Gastrocnemius medialis (tissue), 4 donors: ENCODE measurements at regions not wholly inside any gene's neighbourhood (a gene's known extent, or its start where the extent isn't known, plus 50 kb on each side); places are given as distances from the start of the nearest gene placed in this dataset.

Experiments
- ATAC-seq, 2 donors: fragments of 150-250 bp; one replicate each; pipeline ENCODE4 v1.9.1; 2016
- DNase-seq, 2 donors: peaks; one replicate each; pipeline ENCODE4 v3.0.0-alpha.2; 2019
- H3K27ac ChIP-seq, 4 donors: fragments of 200-600 bp; sonication (generic); 1 replicate in 1 of 4; 2 replicates in 3 of 4; pipeline ENCODE4 v1.5.1; 2016 to 2018; ENCODE audit warnings: mild to moderate bottlenecking in 2 of 4, moderate library complexity in 1 of 4
- H3K27me3 ChIP-seq, 3 donors: fragments of 200-600 bp; sonication (generic) in 2 of 3; 1 replicate in 1 of 3; 2 replicates in 2 of 3; pipeline versions ENCODE4 v1.5.1 to v1.6.0; 2016 to 2019; ENCODE audit warnings: mild to moderate bottlenecking in 1 of 3, moderate library complexity in 1 of 3
- H3K36me3 ChIP-seq, 2 donors: fragments of 200-600 bp; sonication (generic) in 1 of 2; one replicate each; pipeline ENCODE4 v1.5.1; 2017 to 2018
- H3K4me1 ChIP-seq, 2 donors: fragments of 200-600 bp; sonication (generic) in 1 of 2; one replicate each; pipeline ENCODE4 v1.5.1; 2016 to 2017; ENCODE audit warnings: mild to moderate bottlenecking in 2 of 2
- H3K4me3 ChIP-seq, 4 donors: fragments of 200-600 bp; sonication (generic) in 3 of 4; 1 replicate in 1 of 4; 2 replicates in 3 of 4; pipeline ENCODE4 v1.5.1; 2016 to 2019; ENCODE audit warnings: mild to moderate bottlenecking in 2 of 4
- H3K9me3 ChIP-seq, 3 donors: fragments of 200-600 bp; sonication (generic) in 2 of 3; 1 replicate in 1 of 3; 2 replicates in 2 of 3; pipeline ENCODE4 v1.5.1; 2016 to 2019
- CTCF ChIP-seq, 5 experiments: fragments of 450-650 bp in 3 of 5; fragments of 200-600 bp in 2 of 5; sonication (generic) in 2 of 5; IDR thresholded peaks in 4 of 5; conservative IDR thresholded peaks in 1 of 5; 1 replicate in 4 of 5; 2 replicates in 1 of 5; pipeline ENCODE4 v1.5.1; 2016 to 2019; ENCODE audit warnings: antibody characterized with exemption in 5 of 5, mild to moderate bottlenecking in 3 of 5, moderate library complexity in 3 of 5
- POLR2A ChIP-seq, 2 donors: fragments of 450-650 bp; IDR thresholded peaks; one replicate each; pipeline ENCODE4 v1.6.1; 2017; ENCODE audit warnings: antibody characterized with exemption in 2 of 2, mild to moderate bottlenecking in 2 of 2, moderate library complexity in 2 of 2
- in situ Hi-C, 4 donors: fragments of 200-750 bp; cut with MboI; loops; one replicate each; pipeline versions ENCODE4 v1.15.0 to v1.8.0; 2017; ENCODE audit warnings: low sequenced_read_pairs in 4 of 4
- intact Hi-C: fragments of 100-400 bp; cut with DNase I; formaldehyde crosslinking; loops from one replicate; pipeline ENCODE4 v1.15.1; 2023; ENCODE audit warnings: low total_unique reads

- intact Hi-C loops = no loop called here
- DNase-seq (no peak), ATAC-seq (no peak)
Measured at GRCh38 chr3:18538463-18539230, 113.5 kb upstream of the SATB1 start.

GRCh38 chr3:18533039-18533438 lies 107.9 kb upstream of the SATB1 start:
- Histone ChIP-seq H3K4me1 (no peaks in the 10 kb centered on the region), H3K27me3 (no peaks in the 10 kb centered on the region), H3K9me3 (no peaks in the 10 kb centered on the region), H3K27ac (no peak overlapping the region), H3K4me3 (no peak overlapping the region), H3K36me3 (no peaks in the 10 kb centered on the region)
- in situ Hi-C loops (no loop called here), intact Hi-C loops (no loop called here)
- DNase-seq (no peak), ATAC-seq (no peak)
- TF ChIP-seq CTCF (IDR thresholded peaks at IDR 0.05 in 4 of 5, conservative IDR thresholded peaks at IDR 0.05 in 1 of 5) = no peak
- TF ChIP-seq POLR2A (IDR thresholded peaks at IDR 0.05) = no peak

More at GRCh38 chr3:18538463-18539230, 113.5 kb upstream of the SATB1 start:
- H3K36me3 ChIP-seq = no peaks in the 10 kb centered on the region
- in situ Hi-C loops = no loop called here
- H3K27me3 ChIP-seq = no peaks in the 10 kb centered on the region
- H3K4me1 ChIP-seq = no peaks in the 10 kb centered on the region
- no peaks in the 10 kb centered on the region for H3K9me3 ChIP-seq
- H3K4me3 ChIP-seq = no peak overlapping the region
- no peak overlapping the region for H3K27ac ChIP-seq
- TF ChIP-seq CTCF (IDR thresholded peaks at IDR 0.05 in 4 of 5, conservative IDR thresholded peaks at IDR 0.05 in 1 of 5) (no peak), POLR2A (IDR thresholded peaks at IDR 0.05) (no peak)

- Histone ChIP-seq H3K4me3 (no peak overlapping the region), H3K36me3 (no peaks in the 10 kb centered on the region), H3K4me1 (no peaks in the 10 kb centered on the region), H3K27ac (no peak overlapping the region), H3K27me3 (no peaks in the 10 kb centered on the region), H3K9me3 (no peaks in the 10 kb centered on the region)
- no peak for ATAC-seq
- in situ Hi-C loops = no loop called here
- TF ChIP-seq CTCF (IDR thresholded peaks at IDR 0.05 in 4 of 5, conservative IDR thresholded peaks at IDR 0.05 in 1 of 5) (no peak), POLR2A (IDR thresholded peaks at IDR 0.05) (no peak)
- DNase-seq = no peak
- intact Hi-C loops = no loop called here
Measured at GRCh38 chr3:18531662-18532061, 106.5 kb upstream of the SATB1 start.

- no peak overlapping the region for H3K4me3 ChIP-seq
- no peak for ATAC-seq
- intact Hi-C loops (no loop called here), in situ Hi-C loops (no loop called here)
- H3K36me3 ChIP-seq = no peaks in the 10 kb centered on the region
- H3K9me3 ChIP-seq = no peaks in the 10 kb centered on the region
- H3K4me1 ChIP-seq = no peaks in the 10 kb centered on the region
- no peak overlapping the region for H3K27ac ChIP-seq
- no peak for DNase-seq
- no peaks in the 10 kb centered on the region for H3K27me3 ChIP-seq
- TF ChIP-seq POLR2A (IDR thresholded peaks at IDR 0.05) (no peak), CTCF (IDR thresholded peaks at IDR 0.05 in 4 of 5, conservative IDR thresholded peaks at IDR 0.05 in 1 of 5) (no peak)
Measured at GRCh38 chr3:18529631-18530030, 104.5 kb upstream of the SATB1 start.

- H3K9me3 ChIP-seq = no peaks in the 10 kb centered on the region
- H3K36me3 ChIP-seq = no peaks in the 10 kb centered on the region
- no peak for ATAC-seq
- H3K27ac ChIP-seq = no peak overlapping the region
- in situ Hi-C loops (no loop called here), intact Hi-C loops (no loop called here)
- no peak for TF ChIP-seq POLR2A (IDR thresholded peaks at IDR 0.05)
- no peak for TF ChIP-seq CTCF (IDR thresholded peaks at IDR 0.05 in 4 of 5, conservative IDR thresholded peaks at IDR 0.05 in 1 of 5)
- no peak for DNase-seq
- no peaks in the 10 kb centered on the region for H3K4me1 ChIP-seq
- H3K4me3 ChIP-seq = no peak overlapping the region
- no peaks in the 10 kb centered on the region for H3K27me3 ChIP-seq
Measured at GRCh38 chr3:18527691-18528090, 102.6 kb upstream of the SATB1 start.
